SK-N-MC (cell line): ENCODE measurements at regions not wholly inside any gene's neighbourhood (a gene's known extent, or its start where the extent isn't known, plus 50 kb on each side); places are given as distances from the start of the nearest gene placed in this dataset.

ENCODE experiments used
- EZH2 ChIP-seq: fragments of 200-600 bp; sonication (generic); IDR thresholded peaks from one replicate; pipeline ENCODE4 v1.6.1; 2017; ENCODE audit warnings: antibody characterized with exemption
- FOXP2 ChIP-seq: optimal IDR thresholded peaks from 2 replicates; pipeline ENCODE3; 2011; ENCODE audit warnings: mild to moderate bottlenecking, moderate library complexity; ENCODE audit not compliant: insufficient read depth; ENCODE audit errors: extremely low read length, control extremely low read depth
- POLR2AphosphoS5 ChIP-seq: IDR thresholded peaks from 2 replicates; pipeline ENCODE4 v1.6.1; 2012; ENCODE audit warnings: mild to moderate bottlenecking, low read depth, low read length, borderline replicate concordance

DNA sequence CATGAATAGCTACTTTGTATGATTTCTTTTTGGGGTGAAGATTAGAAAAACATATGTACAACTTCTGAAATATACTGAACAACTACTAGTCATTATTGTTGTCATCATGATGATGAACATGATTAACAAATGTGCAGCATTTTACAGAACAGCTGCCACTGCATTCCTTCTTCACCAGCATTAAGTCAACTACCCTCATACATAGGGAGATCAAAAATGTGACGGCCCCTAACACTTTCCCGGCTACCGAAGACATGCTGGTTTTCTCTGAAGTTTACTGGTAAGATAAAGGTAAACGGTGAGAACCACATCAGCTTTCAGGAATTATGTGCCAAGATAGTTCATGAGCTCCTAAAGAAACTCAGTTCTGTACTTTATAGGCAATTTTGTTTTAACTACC is 121.0 kb upstream of the LRATD1 start:
- TF ChIP-seq EZH2 (no peak), POLR2AphosphoS5 (no peak), FOXP2 (no peak)
